H9 (cell line): ENCODE measurements at regions not wholly inside any gene's neighbourhood (a gene's known extent, or its start where the extent isn't known, plus 50 kb on each side); places are given as distances from the start of the nearest gene placed in this dataset.

ENCODE experiments used
- DNase-seq: peaks from one replicate; pipeline ENCODE4 v3.0.0-alpha.2; 2017
- H2AFZ ChIP-seq: one replicate; pipeline ENCODE4 v1.6.1; 2013; ENCODE audit warnings: mild to moderate bottlenecking, low read length, control low read depth, moderate library complexity
- H2AK5ac ChIP-seq: 2 replicates; pipeline ENCODE4 v1.6.1; 2013; ENCODE audit warnings: low read length, control low read depth, mixed read lengths; ENCODE audit not compliant: insufficient read length
- H2BK120ac ChIP-seq: one replicate; pipeline ENCODE4 v1.6.1; 2013; ENCODE audit warnings: low read depth, mild to moderate bottlenecking, low read length, control low read depth, inconsistent platforms; ENCODE audit not compliant: poor library complexity, severe bottlenecking
- H2BK12ac ChIP-seq: 2 replicates; pipeline ENCODE4 v1.6.1; 2013; ENCODE audit warnings: low read length, control low read depth, mixed read lengths, low read depth; ENCODE audit not compliant: insufficient read length
- H2BK15ac ChIP-seq: 2 replicates; pipeline ENCODE4 v1.6.1; 2013; ENCODE audit warnings: low read depth, low read length, control low read depth
- H2BK20ac ChIP-seq: one replicate; pipeline ENCODE4 v1.6.1; 2013; ENCODE audit warnings: low read depth, mild to moderate bottlenecking, low read length, control low read depth, inconsistent platforms; ENCODE audit not compliant: poor library complexity, severe bottlenecking
- H2BK5ac ChIP-seq: 2 replicates; pipeline ENCODE4 v1.6.1; 2013; ENCODE audit warnings: low read length, control low read depth, mixed read lengths; ENCODE audit not compliant: insufficient read length
- H3K14ac ChIP-seq: 2 replicates; pipeline ENCODE4 v1.6.1; 2013; ENCODE audit warnings: low read length, control low read depth; ENCODE audit not compliant: insufficient read depth
- H3K18ac ChIP-seq: 2 replicates; pipeline ENCODE4 v1.6.1; 2013; ENCODE audit warnings: low read depth, mild to moderate bottlenecking, mixed read lengths, low read length, control low read depth; ENCODE audit not compliant: insufficient read length
- H3K23ac ChIP-seq: 2 replicates; pipeline ENCODE4 v1.6.1; 2013; ENCODE audit warnings: low read length, control low read depth, mixed read lengths, low read depth; ENCODE audit not compliant: insufficient read length
- H3K23me2 ChIP-seq: 2 replicates; pipeline ENCODE4 v1.6.1; 2013; ENCODE audit warnings: low read depth, mild to moderate bottlenecking, mixed read lengths, low read length, control low read depth; ENCODE audit not compliant: insufficient read length, poor library complexity, severe bottlenecking
- H3K27ac ChIP-seq: 2 replicates; pipeline ENCODE4 v1.5.1; 2013; ENCODE audit warnings: low read length, control low read depth, mixed read lengths, low read depth; ENCODE audit not compliant: insufficient read length
- H3K27me3 ChIP-seq: 2 replicates; pipeline ENCODE4 v1.6.1; 2013; ENCODE audit warnings: low read length, control low read depth, inconsistent platforms; ENCODE audit not compliant: insufficient read depth
- H3K4ac ChIP-seq: 2 replicates; pipeline ENCODE4 v1.6.1; 2013; ENCODE audit warnings: low read depth, mild to moderate bottlenecking, control low read depth, inconsistent platforms, low read length, moderate library complexity
- H3K4me1 ChIP-seq: 2 replicates; pipeline ENCODE4 v1.6.1; 2013; ENCODE audit warnings: low read length, control low read depth, inconsistent platforms; ENCODE audit not compliant: insufficient read depth
- H3K4me2 ChIP-seq: 2 replicates; pipeline ENCODE4 v1.6.1; 2013; ENCODE audit warnings: low read length, control low read depth, mixed read lengths; ENCODE audit not compliant: insufficient read length, insufficient read depth
- H3K56ac ChIP-seq: 2 replicates; pipeline ENCODE4 v1.6.1; 2013; ENCODE audit warnings: low read depth, mild to moderate bottlenecking, mixed read lengths, low read length, control low read depth; ENCODE audit not compliant: insufficient read length
- H3K79me1 ChIP-seq: 2 replicates; pipeline ENCODE4 v1.6.1; 2013; ENCODE audit warnings: low read depth, mild to moderate bottlenecking, moderate library complexity, low read length, control low read depth, inconsistent platforms; ENCODE audit not compliant: insufficient read depth, poor library complexity, severe bottlenecking
- H3K79me2 ChIP-seq: 2 replicates; pipeline ENCODE4 v1.6.1; 2013; ENCODE audit warnings: low read length, control low read depth, inconsistent platforms; ENCODE audit not compliant: insufficient read depth
- H3K9ac ChIP-seq: 2 replicates; pipeline ENCODE4 v1.6.1; 2013; ENCODE audit warnings: low read length, control low read depth, mixed read lengths; ENCODE audit not compliant: insufficient read length; ENCODE audit errors: extremely low read depth
- H3K9me3 ChIP-seq: one replicate; pipeline ENCODE4 v1.6.1; 2013; ENCODE audit warnings: low read depth, low read length, inconsistent platforms; ENCODE audit not compliant: control insufficient read depth
- H3T11ph ChIP-seq: one replicate; pipeline ENCODE4 v1.6.1; 2013; ENCODE audit warnings: mild to moderate bottlenecking, low read length, control low read depth, inconsistent platforms
- H4K20me1 ChIP-seq: one replicate; pipeline ENCODE4 v1.6.1; 2013; ENCODE audit not compliant: control insufficient read depth, insufficient read length, insufficient read depth
- H4K5ac ChIP-seq: 2 replicates; pipeline ENCODE4 v1.6.1; 2013; ENCODE audit warnings: low read depth, mild to moderate bottlenecking, mixed read lengths, low read length, control low read depth; ENCODE audit not compliant: insufficient read length
- H4K8ac ChIP-seq: replicated peaks from 2 replicates; pipeline ENCODE4 v1.6.1; 2013; ENCODE audit warnings: low read length, control low read depth, mixed read lengths, low read depth; ENCODE audit not compliant: insufficient read length
- H4K91ac ChIP-seq: 2 replicates; pipeline ENCODE4 v1.6.1; 2013; ENCODE audit warnings: low read depth, mild to moderate bottlenecking, moderate library complexity, mixed read lengths, low read length, control low read depth; ENCODE audit not compliant: insufficient read length
- H3K27ac Mint-ChIP-seq, 3 experiments: 2 replicates in 2 of 3; 3 replicates in 1 of 3; pipeline ENCODE4 v1.8.0; 2020 to 2021; ENCODE audit warnings: mixed read lengths in 3 of 3, mild to moderate bottlenecking in 1 of 3, moderate library complexity in 1 of 3
- H3K27me3 Mint-ChIP-seq: 2 replicates; pipeline ENCODE4 v1.8.0; 2021; ENCODE audit warnings: low read depth, mild to moderate bottlenecking, moderate library complexity, mixed read lengths
- H3K36me3 Mint-ChIP-seq, 3 experiments: 2 replicates in 2 of 3; 3 replicates in 1 of 3; pipeline ENCODE4 v1.8.0; 2020 to 2021; ENCODE audit warnings: low read depth in 3 of 3, mixed read lengths in 3 of 3; ENCODE audit not compliant: insufficient read depth in 1 of 3
- H3K4me1 Mint-ChIP-seq, 2 experiments: 2 replicates each; pipeline ENCODE4 v1.8.0; 2020; ENCODE audit warnings: mixed read lengths in 2 of 2
- H3K4me3 Mint-ChIP-seq, 2 experiments: 2 replicates in 1 of 2; 3 replicates in 1 of 2; pipeline ENCODE4 v1.8.0; 2020 to 2021; ENCODE audit warnings: mild to moderate bottlenecking in 2 of 2, mixed read lengths in 2 of 2, moderate library complexity in 1 of 2
- H3K9me3 Mint-ChIP-seq, 2 experiments: 2 replicates in 1 of 2; 3 replicates in 1 of 2; pipeline ENCODE4 v1.8.0; 2020; ENCODE audit warnings: mild to moderate bottlenecking in 2 of 2, mixed read lengths in 2 of 2, moderate library complexity in 1 of 2
- WGBS: extraction: QIAGEN DNeasy Blood & Tissue Kit; methylation state at CpG from one replicate; pipeline ENCODE4 v1.1.7; 2013; ENCODE audit warnings: missing lambda C conversion rate, low lambda C conversion rate, mixed read lengths; ENCODE audit not compliant: insufficient read length; ENCODE audit errors: extremely low coverage; 5-methylcytosine and 5-hydroxymethylcytosine counted together
- TF ChIP-seq, protein P1 (sequence below): fragments of 200-600 bp; sonication (generic); conservative IDR thresholded peaks from 3 replicates; pipeline ENCODE4 v1.8.0; 2021; ENCODE audit warnings: antibody characterized with exemption, mild to moderate bottlenecking

DNA sequence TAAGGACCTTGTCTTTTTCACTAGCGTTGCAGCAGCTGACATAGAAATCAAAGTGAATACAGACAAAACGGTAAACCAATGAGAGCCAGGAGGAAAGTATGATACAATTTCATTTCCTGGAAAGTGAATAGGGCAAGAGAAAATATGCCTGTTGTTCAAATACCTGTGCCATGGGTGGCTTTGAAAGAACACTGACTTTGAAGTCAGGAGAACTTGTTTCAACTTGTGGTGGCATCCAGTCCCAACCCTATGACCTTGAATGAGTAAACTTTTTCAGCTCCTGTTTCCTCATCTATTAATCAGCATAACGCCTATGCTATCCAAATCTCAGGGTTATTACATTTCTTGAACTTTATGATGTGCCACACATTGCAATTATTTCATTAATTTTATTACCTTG is 173.7 kb upstream of the HS3ST3A1 start:
- Histone ChIP-seq H2AK5ac (no peak overlapping the region), H3K9me3 (peaks cover 5% of the 10 kb centered on the region), H4K5ac (no peak overlapping the region), H3K79me1 (no peaks in the 10 kb centered on the region), H3K23ac (no peak overlapping the region), H2AFZ (no peak overlapping the region), H2BK5ac (no peak overlapping the region), H3K4me1 (no peaks in the 10 kb centered on the region), H3K9ac (no peak overlapping the region), H3T11ph (no peak overlapping the region), H3K18ac (no peak overlapping the region), H3K23me2 (no peaks in the 10 kb centered on the region), H2BK15ac (no peak overlapping the region), H2BK20ac (no peak overlapping the region), H2BK12ac (no peak overlapping the region), H4K91ac (no peak overlapping the region), H3K27me3 (no peaks in the 10 kb centered on the region), H3K56ac (no peak overlapping the region), H3K27ac (no peak overlapping the region), H3K79me2 (no peaks in the 10 kb centered on the region), H3K14ac (no peak overlapping the region), H4K8ac (no peak overlapping the region), H4K20me1 (no peaks in the 10 kb centered on the region), H3K4me2 (no peak overlapping the region), H3K4ac (no peak overlapping the region), H2BK120ac (no peak overlapping the region)
- no peak overlapping the region for H3K27ac Mint-ChIP-seq
- no peak for DNase-seq
- H3K9me3 Mint-ChIP-seq = peaks cover 22 to 28% of the 10 kb centered on the region in 2 experiments
- WGBS = no CpG with 5 or more reads among the region's 3 CpGs
- H3K36me3 Mint-ChIP-seq = peaks cover 12 to 29% (median 17%) of the 10 kb centered on the region in 3 experiments
- H3K27me3 Mint-ChIP-seq = peaks cover 2% of the 10 kb centered on the region
- no peaks in the 10 kb centered on the region for H3K4me1 Mint-ChIP-seq
- H3K4me3 Mint-ChIP-seq = no peak overlapping the region
- TF ChIP-seq, protein P1, sequence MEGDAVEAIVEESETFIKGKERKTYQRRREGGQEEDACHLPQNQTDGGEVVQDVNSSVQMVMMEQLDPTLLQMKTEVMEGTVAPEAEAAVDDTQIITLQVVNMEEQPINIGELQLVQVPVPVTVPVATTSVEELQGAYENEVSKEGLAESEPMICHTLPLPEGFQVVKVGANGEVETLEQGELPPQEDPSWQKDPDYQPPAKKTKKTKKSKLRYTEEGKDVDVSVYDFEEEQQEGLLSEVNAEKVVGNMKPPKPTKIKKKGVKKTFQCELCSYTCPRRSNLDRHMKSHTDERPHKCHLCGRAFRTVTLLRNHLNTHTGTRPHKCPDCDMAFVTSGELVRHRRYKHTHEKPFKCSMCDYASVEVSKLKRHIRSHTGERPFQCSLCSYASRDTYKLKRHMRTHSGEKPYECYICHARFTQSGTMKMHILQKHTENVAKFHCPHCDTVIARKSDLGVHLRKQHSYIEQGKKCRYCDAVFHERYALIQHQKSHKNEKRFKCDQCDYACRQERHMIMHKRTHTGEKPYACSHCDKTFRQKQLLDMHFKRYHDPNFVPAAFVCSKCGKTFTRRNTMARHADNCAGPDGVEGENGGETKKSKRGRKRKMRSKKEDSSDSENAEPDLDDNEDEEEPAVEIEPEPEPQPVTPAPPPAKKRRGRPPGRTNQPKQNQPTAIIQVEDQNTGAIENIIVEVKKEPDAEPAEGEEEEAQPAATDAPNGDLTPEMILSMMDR = no peak
